HUES48 (cell line): ENCODE measurements at regions not wholly inside any gene's neighbourhood (a gene's known extent, or its start where the extent isn't known, plus 50 kb on each side); places are given as distances from the start of the nearest gene placed in this dataset.
A peak's percentile ranks its signal among the peaks of the same experiment; 100 is the strongest.
"Not testable (repeated sequence)": the region's sequence is repeated elsewhere in the genome, so short reads cannot be mapped to it uniquely, and the experiment has no call there.

Experiments used
- H3K27ac ChIP-seq: one replicate; pipeline ENCODE4 v1.7.0; 2013; ENCODE audit warnings: low read depth, low read length, inconsistent platforms
- H3K27me3 ChIP-seq: 2 replicates; pipeline ENCODE4 v1.6.1; 2013; ENCODE audit warnings: mild to moderate bottlenecking, low read length; ENCODE audit not compliant: control insufficient read depth, insufficient read depth
- H3K36me3 ChIP-seq: 2 replicates; pipeline ENCODE4 v1.6.1; 2013; ENCODE audit warnings: low read length; ENCODE audit not compliant: control insufficient read depth, insufficient read depth
- H3K4me1 ChIP-seq: 2 replicates; pipeline ENCODE4 v1.6.1; 2013; ENCODE audit warnings: mild to moderate bottlenecking, low read length; ENCODE audit not compliant: control insufficient read depth, insufficient read depth
- H3K4me3 ChIP-seq: 2 replicates; pipeline ENCODE4 v1.5.1; 2013; ENCODE audit warnings: mild to moderate bottlenecking, low read depth, low read length
- H3K9ac ChIP-seq: 2 replicates; pipeline ENCODE4 v1.6.1; 2013; ENCODE audit warnings: mild to moderate bottlenecking, low read depth, low read length, moderate library complexity
- H3K9me3 ChIP-seq: 2 replicates; pipeline ENCODE4 v1.6.1; 2013; ENCODE audit warnings: low read length; ENCODE audit not compliant: control insufficient read depth, insufficient read depth

GRCh38 chr2:228527197-228527881 lies 345.9 kb upstream of the SPHKAP start:
- no peaks in the 10 kb centered on the region for H3K36me3 ChIP-seq
- no peak overlapping the region for H3K4me3 ChIP-seq
- H3K4me1 ChIP-seq, result no peaks in the 10 kb centered on the region
- no peak overlapping the region for H3K27ac ChIP-seq
- H3K27me3 ChIP-seq, result no peaks in the 10 kb centered on the region
- H3K9ac ChIP-seq, result no peak overlapping the region
- H3K9me3 ChIP-seq, result peaks cover 31% of the 10 kb centered on the region

GRCh38 chr2:228526687-228527086 lies 345.2 kb upstream of the SPHKAP start:
- Histone ChIP-seq H3K9ac (no peak overlapping the region), H3K9me3 (peaks cover 29% of the 10 kb centered on the region), H3K27me3 (no peaks in the 10 kb centered on the region), H3K4me3 (no peak overlapping the region), H3K4me1 (no peaks in the 10 kb centered on the region), H3K27ac (no peak overlapping the region), H3K36me3 (no peaks in the 10 kb centered on the region)

- no peaks in the 10 kb centered on the region for H3K4me1 ChIP-seq
- H3K27me3 ChIP-seq, result no peaks in the 10 kb centered on the region
- H3K27ac ChIP-seq, result no peak overlapping the region
- no peak overlapping the region for H3K9ac ChIP-seq
- no peaks in the 10 kb centered on the region for H3K36me3 ChIP-seq
- H3K4me3 ChIP-seq, result no peak overlapping the region
- H3K9me3 ChIP-seq, result peaks cover 13% of the 10 kb centered on the region; the same call in 1 of the 2 replicates
Observed at GRCh38 chr2:228522977-228523376, 341.5 kb upstream of the SPHKAP start.

GRCh38 chr2:228522276-228522675 lies 340.8 kb upstream of the SPHKAP start:
- no peaks in the 10 kb centered on the region for H3K27me3 ChIP-seq
- H3K27ac ChIP-seq, result no peak overlapping the region
- H3K9me3 ChIP-seq, result peaks cover 13% of the 10 kb centered on the region; the same call in 1 of the 2 replicates
- H3K4me1 ChIP-seq, result no peaks in the 10 kb centered on the region
- H3K36me3 ChIP-seq, result no peaks in the 10 kb centered on the region
- no peak overlapping the region for H3K4me3 ChIP-seq
- H3K9ac ChIP-seq, result no peak overlapping the region

- Histone ChIP-seq H3K4me1 (peaks cover 18% of the 10 kb centered on the region), H3K9me3 (0 out of 2 replicates have a peak, but pooled peaks cover 11% of the 10 kb centered on the region), H3K36me3 (no peaks in the 10 kb centered on the region), H3K9ac (no peak overlapping the region), H3K27ac (no peak overlapping the region), H3K27me3 (no peaks in the 10 kb centered on the region), H3K4me3 (no peak overlapping the region)
Observed at GRCh38 chr2:228519561-228519960, 338.1 kb upstream of the SPHKAP start.

- Histone ChIP-seq H3K27ac (no peak overlapping the region), H3K9ac (no peak overlapping the region), H3K4me3 (no peak overlapping the region), H3K27me3 (no peaks in the 10 kb centered on the region), H3K36me3 (no peaks in the 10 kb centered on the region), H3K4me1 (peaks cover 22% of the 10 kb centered on the region), H3K9me3 (no peaks in the 10 kb centered on the region)
Observed at GRCh38 chr2:228516019-228516418, 334.5 kb upstream of the SPHKAP start.

GRCh38 chr2:228513480-228513879 lies 332.0 kb upstream of the SPHKAP start:
- H3K4me1 ChIP-seq, result peaks cover 34% of the 10 kb centered on the region

GRCh38 chr2:228509021-228509420 lies 327.5 kb upstream of the SPHKAP start:
- no peaks in the 10 kb centered on the region for H3K27me3 ChIP-seq
- peaks cover 45% of the 10 kb centered on the region for H3K4me1 ChIP-seq
- no peak overlapping the region for H3K4me3 ChIP-seq
- peak overlapping the region; percentile 94 for H3K27ac ChIP-seq
- H3K9me3 ChIP-seq, result no peaks in the 10 kb centered on the region
- H3K36me3 ChIP-seq, result no peaks in the 10 kb centered on the region
- H3K9ac ChIP-seq, result no peak overlapping the region

More at GRCh38 chr2:228513480-228513879, 332.0 kb upstream of the SPHKAP start:
- H3K9me3 ChIP-seq, H3K27me3 ChIP-seq, H3K36me3 ChIP-seq, H3K9ac ChIP-seq, H3K4me3 ChIP-seq, H3K27ac ChIP-seq: not testable (repeated sequence)

GRCh38 chr2:228507870-228508269 lies 326.4 kb upstream of the SPHKAP start:
- Histone ChIP-seq H3K27me3 (no peaks in the 10 kb centered on the region), H3K36me3 (no peaks in the 10 kb centered on the region), H3K4me3 (no peak overlapping the region), H3K9ac (no peak overlapping the region), H3K4me1 (peaks cover 47% of the 10 kb centered on the region), H3K9me3 (no peaks in the 10 kb centered on the region), H3K27ac (peak overlapping the region; percentile 94)

- Histone ChIP-seq H3K9ac (peak overlapping the region; percentile 13; the same call in 1 of the 2 replicates), H3K9me3 (no peaks in the 10 kb centered on the region), H3K36me3 (no peaks in the 10 kb centered on the region), H3K4me1 (peaks cover 47% of the 10 kb centered on the region), H3K27ac (peak overlapping the region; percentile 94), H3K27me3 (no peaks in the 10 kb centered on the region), H3K4me3 (no peak overlapping the region)
Observed at GRCh38 chr2:228507231-228507824, 325.8 kb upstream of the SPHKAP start.

GRCh38 chr2:228503731-228504130 lies 322.2 kb upstream of the SPHKAP start:
- H3K4me3 ChIP-seq, result no peak overlapping the region
- peaks cover 38% of the 10 kb centered on the region for H3K4me1 ChIP-seq
- H3K27ac ChIP-seq, result no peak overlapping the region
- H3K9ac ChIP-seq, result no peak overlapping the region
- no peaks in the 10 kb centered on the region for H3K9me3 ChIP-seq
- no peaks in the 10 kb centered on the region for H3K27me3 ChIP-seq
- H3K36me3 ChIP-seq, result no peaks in the 10 kb centered on the region
